Testis (tissue), 2 donors: ENCODE measurements at regions not wholly inside any gene's neighbourhood (a gene's known extent, or its start where the extent isn't known, plus 50 kb on each side); places are given as distances from the start of the nearest gene placed in this dataset.
A peak's percentile ranks its signal among the peaks of the same experiment; 100 is the strongest.

Experiments used
- DNase-seq: peaks from one replicate; pipeline ENCODE4 v3.0.0-alpha.2; 2019
- H3K27ac ChIP-seq, 2 donors: fragments of 200-600 bp; sonication (generic); one replicate each; pipeline ENCODE4 v1.5.1; 2019
- H3K27me3 ChIP-seq: fragments of 200-600 bp; sonication (generic); one replicate; pipeline ENCODE4 v1.5.1; 2019
- H3K36me3 ChIP-seq: fragments of 200-600 bp; sonication (generic); one replicate; pipeline ENCODE4 v1.5.1; 2017; ENCODE audit warnings: low read depth; ENCODE audit errors: missing control alignments
- H3K4me1 ChIP-seq: fragments of 200-600 bp; sonication (generic); one replicate; pipeline ENCODE4 v1.5.1; 2019
- H3K4me3 ChIP-seq, 2 donors: fragments of 200-600 bp; sonication (generic); one replicate each; pipeline ENCODE4 v1.5.1; 2017 to 2019
- H3K9me3 ChIP-seq: fragments of 200-600 bp; sonication (generic); one replicate; pipeline ENCODE4 v1.5.1; 2017
- CTCF ChIP-seq, 3 experiments: fragments of 450-650 bp in 2 of 3; fragments of 200-600 bp in 1 of 3; sonication (generic) in 1 of 3; IDR thresholded peaks; one replicate each; pipeline ENCODE4 v1.5.1; 2016 to 2019; ENCODE audit warnings: antibody characterized with exemption in 3 of 3, mild to moderate bottlenecking in 2 of 3, moderate library complexity in 1 of 3
- POLR2A ChIP-seq: fragments of 450-650 bp; IDR thresholded peaks from one replicate; pipeline ENCODE4 v1.6.1; 2017; ENCODE audit warnings: antibody characterized with exemption, mild to moderate bottlenecking, moderate library complexity
- WGBS, 2 donors: methylation state at CpG; one replicate each; pipeline ENCODE4 v1.1.5; 2018; 5-methylcytosine and 5-hydroxymethylcytosine counted together
- intact Hi-C: fragments of 100-400 bp; cut with DNase I; formaldehyde crosslinking; loops from one replicate; pipeline ENCODE4 v1.15.1; 2023; ENCODE audit warnings: low total_unique reads

DNA sequence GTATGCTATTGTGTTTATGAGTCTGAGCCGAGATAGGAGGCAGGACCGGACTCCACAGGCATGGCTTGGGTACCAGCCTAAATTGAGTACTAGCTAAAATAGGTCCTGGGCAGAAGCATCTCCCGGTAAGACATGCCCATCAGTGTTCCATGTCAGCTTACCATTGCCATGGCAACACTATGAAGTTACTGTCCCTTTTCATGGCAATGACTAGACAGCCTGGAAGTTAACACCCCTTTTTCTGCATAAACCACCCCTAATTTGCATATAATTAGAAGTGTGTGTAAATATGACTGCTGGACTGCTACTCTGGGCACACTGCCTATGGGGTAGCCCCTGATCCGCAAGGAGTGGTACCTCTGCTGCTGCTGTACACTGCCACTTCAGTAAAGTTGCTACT, 1005.1 kb upstream of the FAM98A start:
- H3K27me3 ChIP-seq: no peaks in the 10 kb centered on the region
- no peaks in the 10 kb centered on the region for H3K9me3 ChIP-seq
- H3K27ac ChIP-seq: no peak overlapping the region
- intact Hi-C loops: no loop called here
- no peaks in the 10 kb centered on the region for H3K36me3 ChIP-seq
- DNase-seq: no peak
- H3K4me1 ChIP-seq: no peaks in the 10 kb centered on the region
- 94 to 97% methylated on average over 2 to 4 of the region's 4 CpGs for WGBS, 2 donors
- TF ChIP-seq POLR2A (no peak), CTCF (IDR thresholded peaks at IDR 0.05) (no peak)
- H3K4me3 ChIP-seq: no peak overlapping the region

GRCh38 chr2:34602262-34602661, 1003.2 kb upstream of the FAM98A start:
- Histone ChIP-seq H3K36me3 (no peaks in the 10 kb centered on the region), H3K4me3 (no peak overlapping the region), H3K27ac (no peak overlapping the region), H3K9me3 (no peaks in the 10 kb centered on the region), H3K4me1 (no peaks in the 10 kb centered on the region), H3K27me3 (no peaks in the 10 kb centered on the region)
- WGBS, 2 donors: 56 to 59% methylated on average over 3 of the region's 3 CpGs
- intact Hi-C loops: no loop called here
- no peak for DNase-seq
- no peak for TF ChIP-seq POLR2A
- TF ChIP-seq CTCF (IDR thresholded peaks at IDR 0.05): no peak

- H3K4me1 ChIP-seq: no peaks in the 10 kb centered on the region
- H3K27ac ChIP-seq: no peak overlapping the region
- H3K36me3 ChIP-seq: no peaks in the 10 kb centered on the region
- no peaks in the 10 kb centered on the region for H3K27me3 ChIP-seq
- DNase-seq: no peak
- intact Hi-C loops: no loop called here
- no peak overlapping the region for H3K4me3 ChIP-seq
- TF ChIP-seq POLR2A (no peak), CTCF (IDR thresholded peaks at IDR 0.05) (no peak)
- 53 to 63% methylated on average over 2 of the region's 2 CpGs for WGBS, 2 donors
- H3K9me3 ChIP-seq: no peaks in the 10 kb centered on the region
These were observed 1002.5 kb upstream of the FAM98A start for GRCh38 chr2:34601561-34601960.

GRCh38 chr2:34578641-34579040, 979.5 kb upstream of the FAM98A start:
- intact Hi-C loops: no loop called here
- 75 to 87% methylated on average over 2 of the region's 2 CpGs for WGBS, 2 donors
- no peak overlapping the region for H3K4me3 ChIP-seq
- H3K36me3 ChIP-seq: no peaks in the 10 kb centered on the region
- H3K27me3 ChIP-seq: no peaks in the 10 kb centered on the region
- no peak for DNase-seq
- no peak for TF ChIP-seq CTCF (IDR thresholded peaks at IDR 0.05)
- TF ChIP-seq POLR2A: no peak
- no peaks in the 10 kb centered on the region for H3K9me3 ChIP-seq
- H3K4me1 ChIP-seq: no peaks in the 10 kb centered on the region
- H3K27ac ChIP-seq: no peak overlapping the region

- Histone ChIP-seq H3K4me3 (no peak overlapping the region), H3K36me3 (no peaks in the 10 kb centered on the region), H3K27ac (no peak overlapping the region), H3K4me1 (no peaks in the 10 kb centered on the region), H3K9me3 (no peaks in the 10 kb centered on the region), H3K27me3 (no peaks in the 10 kb centered on the region)
- intact Hi-C loops: no loop called here
- peak; percentile 61 for DNase-seq
- 76 to 77% methylated on average over 6 to 7 of the region's 7 CpGs for WGBS, 2 donors
- TF ChIP-seq CTCF (IDR thresholded peaks at IDR 0.05): peak in 2 of 3 experiments; percentile 25 to 26
- TF ChIP-seq POLR2A: no peak
These were observed 971.3 kb upstream of the FAM98A start for GRCh38 chr2:34570266-34570872.
